Loucy (cell line): ENCODE measurements at regions not wholly inside any gene's neighbourhood (a gene's known extent, or its start where the extent isn't known, plus 50 kb on each side); places are given as distances from the start of the nearest gene placed in this dataset.

Source experiments
- H2AFZ ChIP-seq: fragments of 200-600 bp; sonication (generic); 2 replicates; pipeline ENCODE4 v1.6.0; 2016; ENCODE audit warnings: antibody characterized with exemption, mild to moderate bottlenecking, low read length, moderate library complexity
- H3F3A ChIP-seq: fragments of 200-600 bp; 2 replicates; pipeline ENCODE4 v1.6.0; 2016; ENCODE audit warnings: antibody characterized with exemption, low read depth, mild to moderate bottlenecking
- H3K27me3 ChIP-seq: fragments of 200-600 bp; sonication (generic); 2 replicates; pipeline ENCODE4 v1.6.1; 2014; ENCODE audit warnings: low read length, mild to moderate bottlenecking; ENCODE audit not compliant: insufficient read depth, poor library complexity, severe bottlenecking
- H3K36me3 ChIP-seq: fragments of 200-600 bp; sonication (generic); 2 replicates; pipeline ENCODE4 v1.6.1; 2016; ENCODE audit warnings: low read length; ENCODE audit not compliant: insufficient read depth
- H3K4me1 ChIP-seq: fragments of 200-600 bp; sonication (generic); 2 replicates; pipeline ENCODE4 v1.5.1; 2014; ENCODE audit warnings: low read length, mild to moderate bottlenecking; ENCODE audit not compliant: insufficient read depth, poor library complexity, severe bottlenecking
- H3K4me2 ChIP-seq: fragments of 200-600 bp; sonication (generic); 2 replicates; pipeline ENCODE4 v1.6.0; 2014; ENCODE audit warnings: antibody characterized with exemption, low read length, low read depth, mild to moderate bottlenecking; ENCODE audit not compliant: poor library complexity, severe bottlenecking
- H3K4me3 ChIP-seq: fragments of 200-600 bp; sonication (generic); 2 replicates; pipeline ENCODE4 v1.5.1; 2014; ENCODE audit warnings: low read length, mild to moderate bottlenecking, mixed read lengths; ENCODE audit not compliant: poor library complexity, severe bottlenecking
- H3K79me2 ChIP-seq: fragments of 200-600 bp; sonication (generic); 2 replicates; pipeline ENCODE4 v1.6.1; 2014; ENCODE audit warnings: low read length; ENCODE audit not compliant: insufficient read depth
- H3K9ac ChIP-seq: fragments of 200-600 bp; sonication (generic); 2 replicates; pipeline ENCODE4 v1.6.0; 2014; ENCODE audit warnings: mild to moderate bottlenecking, low read depth, low read length, moderate library complexity; ENCODE audit not compliant: poor library complexity, severe bottlenecking
- H3K9me2 ChIP-seq: fragments of 200-600 bp; sonication (generic); replicated peaks from 2 replicates; pipeline ENCODE4 v1.6.1; 2016; ENCODE audit warnings: low read depth, low read length, mixed read lengths
- H3K9me3 ChIP-seq: fragments of 200-600 bp; sonication (generic); 2 replicates; pipeline ENCODE4 v1.6.1; 2014; ENCODE audit warnings: mild to moderate bottlenecking, antibody characterized with exemption, low read length, low read depth; ENCODE audit not compliant: insufficient read depth
- H4K20me1 ChIP-seq: fragments of 200-600 bp; sonication (generic); 2 replicates; pipeline ENCODE4 v1.6.0; 2014; ENCODE audit warnings: antibody characterized with exemption, low read length, mild to moderate bottlenecking; ENCODE audit not compliant: insufficient read depth, poor library complexity, severe bottlenecking
- EZH2phosphoT487 ChIP-seq: fragments of 200-600 bp; IDR thresholded peaks from 2 replicates; pipeline ENCODE4 v1.6.1; 2018; ENCODE audit warnings: antibody characterized with exemption, mild to moderate bottlenecking, moderate library complexity, borderline replicate concordance
- TF ChIP-seq, protein P1 (sequence below): fragments of 200-600 bp; sonication (generic); conservative IDR thresholded peaks from 2 replicates; pipeline ENCODE4 v1.5.1; 2014; ENCODE audit warnings: mild to moderate bottlenecking, antibody characterized with exemption, low read length

DNA sequence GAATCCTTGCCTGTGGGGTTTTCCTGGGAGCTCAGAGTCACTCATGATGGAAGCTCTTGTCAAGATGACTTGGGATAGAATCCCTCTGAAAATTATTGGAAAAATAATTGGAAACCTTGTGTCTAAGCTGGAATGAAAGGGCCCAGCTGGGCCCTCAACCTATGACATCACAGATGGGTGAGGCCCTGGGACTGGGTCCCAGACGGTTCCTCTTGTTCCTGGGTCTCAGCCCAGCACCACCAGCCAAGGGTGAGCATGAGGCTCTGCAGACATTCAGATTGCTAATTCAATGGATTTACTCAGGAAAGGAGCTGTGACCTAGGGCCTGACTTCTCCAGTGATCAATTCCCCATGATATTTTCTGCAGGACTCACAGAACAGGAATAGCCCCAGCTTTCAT lies 188.3 kb upstream of the MYT1L start:
- Histone ChIP-seq H3K4me2 (no peak overlapping the region), H4K20me1 (no peaks in the 10 kb centered on the region), H3K4me3 (no peak overlapping the region), H3K36me3 (no peaks in the 10 kb centered on the region), H3K9me3 (peaks cover 3% of the 10 kb centered on the region; the same call in 1 of the 2 replicates), H3K27me3 (no peaks in the 10 kb centered on the region), H3K9ac (no peak overlapping the region), H3K4me1 (no peaks in the 10 kb centered on the region), H2AFZ (no peak overlapping the region), H3K79me2 (no peaks in the 10 kb centered on the region), H3F3A (no peaks in the 10 kb centered on the region), H3K9me2 (no peaks in the 10 kb centered on the region)
- TF ChIP-seq EZH2phosphoT487 = no peak
- TF ChIP-seq, protein P1, sequence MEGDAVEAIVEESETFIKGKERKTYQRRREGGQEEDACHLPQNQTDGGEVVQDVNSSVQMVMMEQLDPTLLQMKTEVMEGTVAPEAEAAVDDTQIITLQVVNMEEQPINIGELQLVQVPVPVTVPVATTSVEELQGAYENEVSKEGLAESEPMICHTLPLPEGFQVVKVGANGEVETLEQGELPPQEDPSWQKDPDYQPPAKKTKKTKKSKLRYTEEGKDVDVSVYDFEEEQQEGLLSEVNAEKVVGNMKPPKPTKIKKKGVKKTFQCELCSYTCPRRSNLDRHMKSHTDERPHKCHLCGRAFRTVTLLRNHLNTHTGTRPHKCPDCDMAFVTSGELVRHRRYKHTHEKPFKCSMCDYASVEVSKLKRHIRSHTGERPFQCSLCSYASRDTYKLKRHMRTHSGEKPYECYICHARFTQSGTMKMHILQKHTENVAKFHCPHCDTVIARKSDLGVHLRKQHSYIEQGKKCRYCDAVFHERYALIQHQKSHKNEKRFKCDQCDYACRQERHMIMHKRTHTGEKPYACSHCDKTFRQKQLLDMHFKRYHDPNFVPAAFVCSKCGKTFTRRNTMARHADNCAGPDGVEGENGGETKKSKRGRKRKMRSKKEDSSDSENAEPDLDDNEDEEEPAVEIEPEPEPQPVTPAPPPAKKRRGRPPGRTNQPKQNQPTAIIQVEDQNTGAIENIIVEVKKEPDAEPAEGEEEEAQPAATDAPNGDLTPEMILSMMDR = no peak

DNA sequence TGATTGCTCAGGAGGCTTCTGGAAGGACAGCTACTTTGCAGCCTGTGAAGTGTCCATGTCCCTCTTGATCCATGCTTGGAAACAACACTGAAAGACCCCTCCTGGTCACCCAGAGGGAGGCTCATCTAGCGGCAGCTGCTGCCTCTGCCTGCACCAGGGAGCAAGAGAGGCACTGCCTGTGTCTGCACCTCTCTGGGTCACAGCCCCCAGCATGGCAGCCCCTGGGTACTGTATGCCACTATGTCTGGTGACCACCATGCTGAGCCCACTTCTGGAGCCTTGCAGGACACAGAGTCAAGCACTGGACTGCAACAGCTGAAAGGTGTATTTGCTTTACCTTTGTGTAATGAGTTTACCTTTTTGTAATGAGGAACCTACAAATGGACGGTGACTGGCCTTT lies 186.3 kb upstream of the MYT1L start:
- Histone ChIP-seq H3K27me3 (no peaks in the 10 kb centered on the region), H3K9me3 (peaks cover 3% of the 10 kb centered on the region; the same call in 1 of the 2 replicates), H3K79me2 (no peaks in the 10 kb centered on the region), H4K20me1 (no peaks in the 10 kb centered on the region), H3K4me2 (no peak overlapping the region), H3K4me1 (no peaks in the 10 kb centered on the region), H3K4me3 (no peak overlapping the region), H3K9ac (no peak overlapping the region), H2AFZ (no peak overlapping the region), H3F3A (no peaks in the 10 kb centered on the region), H3K9me2 (no peaks in the 10 kb centered on the region), H3K36me3 (no peaks in the 10 kb centered on the region)
- TF ChIP-seq, protein P1 = no peak
- no peak for TF ChIP-seq EZH2phosphoT487

DNA sequence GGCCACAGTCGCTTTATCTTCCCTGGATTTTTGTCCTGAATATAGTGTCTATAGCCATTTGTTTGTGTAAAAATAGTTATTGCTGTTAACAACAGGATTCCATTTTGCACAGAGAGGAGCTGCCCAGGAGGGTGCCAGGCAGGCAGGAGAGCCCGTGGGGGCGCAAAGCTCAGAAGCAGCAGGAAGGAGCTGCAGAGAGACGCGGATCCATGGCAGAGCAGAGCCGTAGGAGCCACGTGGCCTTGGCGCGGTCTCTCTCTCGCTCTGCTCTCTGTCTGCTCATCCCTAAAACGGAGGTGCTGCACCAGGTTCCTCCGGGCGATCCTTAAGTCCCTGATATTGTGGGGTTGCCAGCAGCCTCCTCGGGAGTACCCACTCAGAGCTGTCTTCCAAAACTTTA lies 185.3 kb upstream of the MYT1L start:
- no peak overlapping the region for H3K4me2 ChIP-seq
- no peaks in the 10 kb centered on the region for H4K20me1 ChIP-seq
- peaks cover 3% of the 10 kb centered on the region; the same call in 1 of the 2 replicates for H3K9me3 ChIP-seq
- no peaks in the 10 kb centered on the region for H3K27me3 ChIP-seq
- H3K9ac ChIP-seq = no peak overlapping the region
- TF ChIP-seq, protein P1 = no peak
- TF ChIP-seq EZH2phosphoT487 = no peak
- no peaks in the 10 kb centered on the region for H3K4me1 ChIP-seq
- no peaks in the 10 kb centered on the region for H3K79me2 ChIP-seq
- no peaks in the 10 kb centered on the region for H3K9me2 ChIP-seq
- no peak overlapping the region for H2AFZ ChIP-seq
- no peaks in the 10 kb centered on the region for H3F3A ChIP-seq
- no peak overlapping the region for H3K4me3 ChIP-seq
- no peaks in the 10 kb centered on the region for H3K36me3 ChIP-seq
